ENCODE measurements at regions not wholly inside any gene's neighbourhood (a gene's known extent, or its start where the extent isn't known, plus 50 kb on each side); places are given as distances from the start of the nearest gene placed in this dataset.

- peak; percentile 80 for DNase-seq (ENCODE audit: low read depth)
These were observed 213.9 kb upstream of the CNR1 start for GRCh38 chr6:88380083-88380482.

GRCh38 chr6:88378639-88379038 lies 212.5 kb upstream of the CNR1 start:
- no peak for DNase-seq (ENCODE audit: low read depth)

- no peak for DNase-seq (ENCODE audit: low read depth)
These were observed 211.9 kb upstream of the CNR1 start for GRCh38 chr6:88377976-88378568.

- DNase-seq (ENCODE audit: low read depth) = peak; percentile 74
These were observed 210.7 kb upstream of the CNR1 start for GRCh38 chr6:88376768-88377387.

DNA sequence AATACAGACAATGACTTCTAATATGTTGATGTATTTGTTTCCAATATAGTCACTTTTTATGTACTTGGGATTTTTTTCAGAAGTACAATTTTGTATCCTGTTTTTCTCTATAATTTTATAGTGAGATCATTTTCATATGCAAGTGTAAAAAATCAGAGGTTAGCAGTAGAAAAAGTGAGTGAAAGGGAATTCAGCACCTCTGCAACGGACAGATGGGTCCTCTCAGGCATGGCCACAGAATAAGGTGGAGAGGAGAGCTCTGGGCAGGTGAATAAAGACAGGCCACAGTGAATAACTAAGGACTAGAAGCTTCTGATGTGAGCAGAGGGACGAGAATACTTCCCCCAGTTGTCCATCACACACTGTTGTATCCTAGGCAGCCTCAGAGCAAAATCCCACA lies 210.1 kb upstream of the CNR1 start:
- no peak for DNase-seq (ENCODE audit: low read depth)

DNA sequence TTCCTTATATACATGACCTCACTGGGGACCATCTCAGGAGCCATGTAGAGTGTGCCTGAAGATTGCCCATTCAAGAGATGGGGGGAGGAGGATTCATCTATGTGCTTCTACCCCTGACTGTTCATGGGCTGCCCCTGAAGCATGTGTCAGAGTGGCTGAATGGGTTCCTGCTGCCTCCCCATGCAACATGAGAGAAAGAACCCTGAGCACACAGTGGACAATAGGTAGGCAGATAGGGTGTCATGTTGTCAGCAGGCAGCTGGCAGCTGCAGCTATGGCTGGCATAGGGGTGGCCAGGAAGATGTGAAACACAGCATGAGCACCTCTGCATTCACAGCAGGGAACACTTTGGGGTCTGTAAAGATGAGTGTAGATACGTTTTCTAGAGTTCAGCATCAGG lies 208.4 kb upstream of the CNR1 start:
- DNase-seq (ENCODE audit: low read depth) = no peak

DNA sequence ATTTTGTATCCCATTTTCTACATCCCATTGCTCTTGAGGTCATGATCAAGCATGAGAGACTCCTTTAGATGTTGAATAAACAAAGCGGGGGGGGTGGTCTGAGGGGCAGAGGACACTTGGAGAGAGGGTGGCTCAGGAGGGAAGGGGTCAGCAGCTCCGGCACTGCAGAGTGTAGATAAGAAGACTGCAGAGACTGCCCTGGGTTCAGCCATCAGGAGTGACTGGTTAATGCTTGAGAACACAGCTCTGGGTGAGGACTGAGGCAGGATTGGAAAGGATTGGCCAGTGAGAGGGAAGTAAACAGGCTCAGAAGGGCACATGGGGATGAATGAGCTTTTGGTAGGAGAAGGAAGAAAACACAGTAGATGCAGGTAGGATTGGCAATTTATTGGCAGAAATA lies 205.3 kb upstream of the CNR1 start:
- no peak for DNase-seq (ENCODE audit: low read depth)

GRCh38 chr6:88370127-88370710 lies 204.1 kb upstream of the CNR1 start:
- no peak for DNase-seq (ENCODE audit: low read depth)

DNA sequence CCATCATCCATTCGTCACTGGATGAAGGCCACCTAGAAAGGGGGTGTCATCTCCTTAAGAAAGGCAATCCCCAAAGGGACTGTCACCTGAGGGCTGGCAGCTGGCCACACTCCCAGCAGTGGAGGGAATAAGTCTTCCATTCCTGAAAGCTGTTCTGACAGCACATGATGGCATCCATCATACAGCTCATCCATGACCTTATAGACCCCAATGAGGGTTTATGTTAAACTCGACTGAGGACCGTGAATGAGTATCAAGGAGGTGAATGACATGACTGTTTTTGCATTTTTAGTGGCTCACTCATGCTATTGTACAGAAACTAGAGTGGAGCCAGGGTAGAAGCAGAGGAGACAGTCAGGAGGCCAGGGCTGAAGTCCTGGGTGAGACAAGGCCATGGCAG lies 203.1 kb upstream of the CNR1 start:
- no peak for DNase-seq (ENCODE audit: low read depth)

DNA sequence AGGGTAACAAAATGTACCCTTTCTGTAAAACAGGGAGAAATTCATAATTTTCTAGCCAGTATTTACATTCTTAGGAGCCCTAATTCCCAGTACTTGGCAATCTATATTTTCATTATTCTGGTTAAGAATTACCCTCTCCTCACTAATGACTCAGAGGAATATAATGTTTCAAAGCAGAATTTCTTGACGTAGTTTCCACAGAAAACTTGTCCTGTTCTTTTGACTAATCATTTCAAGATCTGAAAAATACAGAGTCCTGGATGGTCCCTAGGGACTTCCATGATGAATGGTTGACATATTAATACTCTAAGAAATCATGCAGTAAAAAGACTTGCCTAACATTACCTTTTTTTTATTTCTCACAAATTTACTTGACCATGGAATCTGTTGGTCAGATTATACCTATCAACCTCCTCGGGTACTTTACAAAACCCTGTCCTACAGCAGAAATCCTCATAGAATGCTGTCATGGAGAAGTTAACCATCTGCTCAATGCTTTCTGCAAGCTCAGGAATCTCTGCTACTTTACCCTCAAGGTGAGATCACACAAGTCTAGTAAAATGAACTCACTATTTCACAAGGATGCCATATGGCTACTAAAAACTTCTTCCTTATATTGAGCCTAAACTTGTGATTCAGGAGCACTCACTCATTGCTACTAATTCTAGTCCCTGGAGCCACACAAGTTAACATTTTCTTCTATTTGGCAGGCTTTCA lies 202.1 kb upstream of the CNR1 start:
- DNase-seq (ENCODE audit: low read depth) = peak; percentile 93

DNA sequence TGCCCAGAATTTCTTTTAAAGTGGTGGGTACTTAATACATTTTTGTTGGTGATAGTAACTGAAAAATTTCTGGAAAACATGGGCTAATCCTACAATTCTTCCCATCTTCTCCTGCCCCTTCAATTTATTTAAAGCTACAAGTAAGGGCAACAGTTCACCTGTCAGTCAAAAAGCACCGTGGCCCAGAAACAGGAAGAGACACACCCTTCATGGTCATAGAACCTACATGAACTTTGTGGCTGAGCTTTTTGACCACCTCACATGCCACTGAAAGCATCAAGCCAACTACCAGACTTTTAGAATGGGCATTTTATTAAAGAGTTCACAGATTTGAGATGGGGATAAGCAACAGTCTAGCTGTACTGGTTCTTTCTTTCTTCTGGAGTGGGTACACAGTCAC lies 201.1 kb upstream of the CNR1 start:
- DNase-seq (ENCODE audit: low read depth) = no peak

- DNase-seq (ENCODE audit: low read depth) = no peak
These were observed 200.5 kb upstream of the CNR1 start for GRCh38 chr6:88366672-88367071.

DNA sequence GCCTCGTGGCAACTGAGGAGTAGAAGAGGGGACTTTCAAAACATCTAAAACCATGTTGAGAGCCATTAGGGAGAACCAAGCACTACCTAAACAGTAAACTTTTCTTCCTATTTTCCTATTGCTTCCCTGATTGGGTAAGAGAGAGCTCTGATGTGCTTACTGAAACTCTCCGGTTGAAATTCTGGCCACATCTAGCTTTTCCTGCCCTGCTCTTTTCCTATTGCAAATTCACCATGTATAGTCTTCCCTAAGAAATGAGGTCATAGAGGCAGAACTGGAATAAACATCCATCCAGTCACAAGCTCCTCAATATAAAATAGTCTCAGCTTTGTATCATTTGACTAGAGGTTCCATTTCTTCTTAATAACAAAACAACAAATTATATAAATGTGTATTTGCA lies 199.5 kb upstream of the CNR1 start:
- DNase-seq (ENCODE audit: low read depth) = no peak

- no peak for DNase-seq (ENCODE audit: low read depth)
These were observed 199.1 kb upstream of the CNR1 start for GRCh38 chr6:88365230-88365629.

DNA sequence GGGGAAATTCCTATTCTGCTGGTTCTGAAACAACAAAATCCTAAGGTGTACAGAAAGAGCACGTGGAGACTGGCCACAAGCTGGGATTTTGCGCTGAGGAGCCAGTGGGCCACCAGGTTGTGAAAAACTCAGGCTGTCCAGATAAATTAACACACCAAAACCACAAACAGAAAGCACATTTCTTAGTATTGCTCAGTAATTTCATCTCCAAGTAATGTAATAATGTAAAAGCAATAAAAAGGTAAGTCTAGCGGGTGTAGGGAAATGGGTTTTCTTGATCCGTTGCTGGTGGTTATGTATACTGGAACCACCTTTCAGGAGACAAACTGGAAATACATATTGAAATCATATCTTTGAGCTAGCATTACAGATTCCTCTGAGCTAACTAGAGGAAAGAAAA lies 195.6 kb upstream of the CNR1 start:
- DNase-seq (ENCODE audit: low read depth) = no peak

DNA sequence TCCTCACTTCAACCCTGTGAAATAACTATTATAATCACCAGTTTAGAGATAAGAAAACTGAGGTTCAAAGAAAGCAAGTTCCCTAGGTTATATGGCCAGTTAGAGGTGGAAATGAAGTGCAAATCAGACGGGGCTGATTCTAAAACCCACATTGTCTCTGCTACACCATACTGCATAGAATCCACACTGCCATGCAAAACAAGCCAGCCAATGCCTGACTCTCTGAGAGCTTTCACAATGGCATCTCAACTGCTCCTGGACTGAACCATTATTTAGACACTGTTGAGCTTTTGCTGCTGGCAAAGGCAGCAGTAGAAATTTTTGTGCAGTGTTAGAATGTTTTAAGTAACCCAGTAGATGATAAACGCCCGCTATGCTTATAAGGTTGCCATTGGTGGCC lies 195.2 kb upstream of the CNR1 start:
- DNase-seq (ENCODE audit: low read depth) = no peak

- DNase-seq (ENCODE audit: low read depth) = peak; percentile 81
These were observed 194.2 kb upstream of the CNR1 start for GRCh38 chr6:88360203-88360797.

- no peak for DNase-seq (ENCODE audit: low read depth)
These were observed 193.5 kb upstream of the CNR1 start for GRCh38 chr6:88359530-88360202.

DNA sequence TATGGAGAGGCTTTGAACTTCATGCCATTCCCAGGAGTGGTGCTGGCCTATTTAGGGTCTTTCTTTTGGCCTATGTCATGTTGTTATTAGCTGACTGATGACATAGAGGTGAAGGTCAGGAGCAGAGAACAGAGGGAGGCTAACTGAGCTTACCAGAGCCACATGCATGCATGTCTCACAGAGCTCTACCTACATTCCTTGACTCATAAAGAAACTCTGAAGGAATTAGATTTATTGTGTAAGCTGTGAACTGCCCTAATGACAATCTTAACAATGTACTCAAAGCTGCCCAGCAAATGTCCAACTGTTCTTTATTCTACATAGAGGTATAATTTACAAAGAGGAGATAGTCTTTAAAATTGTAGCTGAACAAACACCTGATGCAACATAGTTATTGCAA lies 192.7 kb upstream of the CNR1 start:
- no peak for DNase-seq (ENCODE audit: low read depth)

GRCh38 chr6:88349511-88349910 lies 183.4 kb upstream of the CNR1 start:
- DNase-seq (ENCODE audit: low read depth) = no peak

GRCh38 chr6:88342336-88342735 lies 176.2 kb upstream of the CNR1 start:
- no peak for DNase-seq (ENCODE audit: low read depth)

DNA sequence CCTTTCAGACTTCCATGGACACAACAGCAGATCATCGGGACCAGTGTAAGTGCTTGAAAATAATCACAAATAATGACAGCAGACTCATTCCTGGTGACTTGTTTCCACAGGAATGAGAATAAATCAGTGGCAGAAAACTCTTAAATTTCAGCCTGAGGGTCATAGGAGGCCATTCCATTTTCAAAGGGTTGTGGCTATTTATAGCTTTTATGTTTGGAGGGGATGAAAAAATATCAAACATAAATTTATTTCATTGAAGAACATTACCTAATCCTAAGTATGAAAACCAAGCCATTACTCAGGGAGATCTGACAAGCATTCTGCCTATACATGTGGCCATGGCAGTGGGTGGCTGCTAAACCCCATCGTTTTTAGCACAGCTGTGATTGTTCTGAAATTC lies 173.6 kb upstream of the CNR1 start:
- DNase-seq (ENCODE audit: low read depth) = no peak

Data from fibroblast of the conjunctiva (primary cell).